ENCODE measurements at regions not wholly inside any gene's neighbourhood (a gene's known extent, or its start where the extent isn't known, plus 50 kb on each side); places are given as distances from the start of the nearest gene placed in this dataset.

- Mint-ChIP-seq H3K36me3 (no peaks in the 10 kb centered on the region), H3K4me1 (no peaks in the 10 kb centered on the region), H3K27me3 (no peaks in the 10 kb centered on the region), H3K9me3 (peaks cover 0 to 6% (median 1%) of the 10 kb centered on the region in 7 donors), H3K27ac (no peak overlapping the region), H3K4me3 (no peak overlapping the region)
- DNase-seq = no peak
- no peak for ATAC-seq (ENCODE audit: low read depth in 2 of 2)
These were observed 67.3 kb upstream of the CDH18 start for GRCh38 chr5:20055301-20055700.

GRCh38 chr5:20050262-20050661 is 62.3 kb upstream of the CDH18 start:
- Mint-ChIP-seq H3K27ac (no peak overlapping the region), H3K9me3 (peaks cover 0 to 8% (median 4%) of the 10 kb centered on the region in 7 donors), H3K36me3 (no peaks in the 10 kb centered on the region), H3K4me3 (no peak overlapping the region), H3K27me3 (no peaks in the 10 kb centered on the region), H3K4me1 (no peaks in the 10 kb centered on the region)
- no peak for DNase-seq
- ATAC-seq (ENCODE audit: low read depth in 2 of 2) = no peak

- Mint-ChIP-seq H3K4me1 (no peaks in the 10 kb centered on the region), H3K36me3 (no peaks in the 10 kb centered on the region), H3K9me3 (peaks cover 0 to 19% (median 4%) of the 10 kb centered on the region in 7 donors), H3K4me3 (no peak overlapping the region), H3K27me3 (no peaks in the 10 kb centered on the region), H3K27ac (no peak overlapping the region)
- DNase-seq (no peak), ATAC-seq (ENCODE audit: low read depth in 2 of 2) (no peak)
These were observed 56.5 kb upstream of the CDH18 start for GRCh38 chr5:20044460-20044859.

GRCh38 chr5:20041326-20042274 is 53.6 kb upstream of the CDH18 start:
- Mint-ChIP-seq H3K36me3 (no peaks in the 10 kb centered on the region), H3K27ac (no peak overlapping the region), H3K27me3 (no peaks in the 10 kb centered on the region), H3K4me1 (no peaks in the 10 kb centered on the region), H3K9me3 (peaks cover 0 to 22% (median 9%) of the 10 kb centered on the region in 7 donors), H3K4me3 (no peak overlapping the region)
- DNase-seq (no peak), ATAC-seq (ENCODE audit: low read depth in 2 of 2) (no peak)

- no peak for ATAC-seq (ENCODE audit: low read depth in 2 of 2)
- DNase-seq = no peak
- Mint-ChIP-seq H3K36me3 (no peaks in the 10 kb centered on the region), H3K27ac (no peak overlapping the region), H3K9me3 (peaks cover 0 to 22% (median 10%) of the 10 kb centered on the region in 7 donors), H3K4me1 (no peaks in the 10 kb centered on the region), H3K27me3 (no peaks in the 10 kb centered on the region), H3K4me3 (no peak overlapping the region)
These were observed 52.9 kb upstream of the CDH18 start for GRCh38 chr5:20040901-20041300.

Data from naive B cell (primary cell).